ENCODE measurements at regions not wholly inside any gene's neighbourhood (a gene's known extent, or its start where the extent isn't known, plus 50 kb on each side); places are given as distances from the start of the nearest gene placed in this dataset.
A peak's percentile ranks its signal among the peaks of the same experiment; 100 is the strongest.

GRCh38 chr6:95091823-95092436 lies 485.4 kb upstream of the MANEA start:
- Histone ChIP-seq H4K20me1 (ENCODE audit: insufficient read depth) (no peaks in the 10 kb centered on the region), H3K36me3 (ENCODE audit: control insufficient read depth in 1 of 2, insufficient read depth in 2 of 2, low read length in 2 of 2) (no peaks in the 10 kb centered on the region), H3K9ac (ENCODE audit: low read length) (no peak overlapping the region), H3K9me3 (ENCODE audit: control insufficient read depth in 1 of 2, insufficient read depth in 1 of 2, low read depth in 1 of 2, low read length in 2 of 2) (no peaks in the 10 kb centered on the region), H3K79me2 (ENCODE audit: insufficient read depth, low read length) (no peaks in the 10 kb centered on the region), H3K9me2 (ENCODE audit: insufficient read depth) (no peaks in the 10 kb centered on the region), H3K4me3 (replicated peaks in 1 of 2; ENCODE audit: low read depth in 1 of 2, low read length in 2 of 2) (no peak overlapping the region), H3K4me1 (ENCODE audit: control insufficient read depth in 1 of 2, insufficient read depth in 2 of 2, low read length in 2 of 2) (peaks cover 11 to 12% of the 10 kb centered on the region in 2 experiments; a peak in 3 of 4 replicates), H3K27me3 (ENCODE audit: insufficient read depth, low read length) (no peaks in the 10 kb centered on the region), H2AFZ (ENCODE audit: low read depth, low read length, poor library complexity, severe bottlenecking) (peak overlapping the region; percentile 72), H3K4me2 (ENCODE audit: low read length) (peak overlapping the region; percentile 1; the same call in 1 of the 2 replicates), H3K27ac (ENCODE audit: low read depth, low read length) (no peak overlapping the region)
- DNase-seq (ENCODE audit: low read depth, low spot score), result peak; percentile 57
- POLR2A ChIA-PET, result no interaction called here
- RAD21 ChIA-PET (ENCODE audit: low non-redundant PET in 1 of 2, low total read pairs in 2 of 2, uncharacterized antibody in 2 of 2, unreplicated experiment in 2 of 2), result no interaction called here
- TF ChIP-seq SRF (IDR thresholded peaks at IDR 0.05; ENCODE audit: low read depth), result no peak
- no peak for TF ChIP-seq ZBTB33 (IDR thresholded peaks at IDR 0.05; ENCODE audit: extremely low read depth, insufficient replicate concordance, low read length)
- peak; percentile 66 for TF ChIP-seq RAD21 (IDR thresholded peaks at IDR 0.05; ENCODE audit: low read depth)
- TF ChIP-seq CTCF (IDR thresholded peaks at IDR 0.05 in 2 of 3, conservative IDR thresholded peaks at IDR 0.05 in 1 of 3; ENCODE audit: borderline replicate concordance in 1 of 3, insufficient read depth in 1 of 3, low read depth in 2 of 3, low read length in 2 of 3), result peak in 2 of 3 experiments; percentile 33 to 62; a peak in 3 of 6 replicates
- ATAC-seq, result peak; percentile 69
- CTCF ChIA-PET, result interaction anchor here (1.0 to 1.5 kb wide), 4 partner anchors 9 to 455 kb away, joined by 3 read pairs; no protein-coding TSS in a partner anchor
- intact Hi-C loops (cut with micrococcal nuclease), result no loop called here
- no TSS peak for BruUV-seq (replicated peaks)
